H9 (cell line): ENCODE measurements at regions not wholly inside any gene's neighbourhood (a gene's known extent, or its start where the extent isn't known, plus 50 kb on each side); places are given as distances from the start of the nearest gene placed in this dataset.

Source experiments
- DNase-seq: peaks from one replicate; pipeline ENCODE4 v3.0.0-alpha.2; 2017
- H2AFZ ChIP-seq: one replicate; pipeline ENCODE4 v1.6.1; 2013; ENCODE audit warnings: mild to moderate bottlenecking, low read length, control low read depth, moderate library complexity
- H2AK5ac ChIP-seq: 2 replicates; pipeline ENCODE4 v1.6.1; 2013; ENCODE audit warnings: low read length, control low read depth, mixed read lengths; ENCODE audit not compliant: insufficient read length
- H2BK120ac ChIP-seq: one replicate; pipeline ENCODE4 v1.6.1; 2013; ENCODE audit warnings: low read depth, mild to moderate bottlenecking, low read length, control low read depth, inconsistent platforms; ENCODE audit not compliant: poor library complexity, severe bottlenecking
- H2BK12ac ChIP-seq: 2 replicates; pipeline ENCODE4 v1.6.1; 2013; ENCODE audit warnings: low read length, control low read depth, mixed read lengths, low read depth; ENCODE audit not compliant: insufficient read length
- H2BK15ac ChIP-seq: 2 replicates; pipeline ENCODE4 v1.6.1; 2013; ENCODE audit warnings: low read depth, low read length, control low read depth
- H2BK20ac ChIP-seq: one replicate; pipeline ENCODE4 v1.6.1; 2013; ENCODE audit warnings: low read depth, mild to moderate bottlenecking, low read length, control low read depth, inconsistent platforms; ENCODE audit not compliant: poor library complexity, severe bottlenecking
- H2BK5ac ChIP-seq: 2 replicates; pipeline ENCODE4 v1.6.1; 2013; ENCODE audit warnings: low read length, control low read depth, mixed read lengths; ENCODE audit not compliant: insufficient read length
- H3K14ac ChIP-seq: 2 replicates; pipeline ENCODE4 v1.6.1; 2013; ENCODE audit warnings: low read length, control low read depth; ENCODE audit not compliant: insufficient read depth
- H3K18ac ChIP-seq: 2 replicates; pipeline ENCODE4 v1.6.1; 2013; ENCODE audit warnings: low read depth, mild to moderate bottlenecking, mixed read lengths, low read length, control low read depth; ENCODE audit not compliant: insufficient read length
- H3K23ac ChIP-seq: 2 replicates; pipeline ENCODE4 v1.6.1; 2013; ENCODE audit warnings: low read length, control low read depth, mixed read lengths, low read depth; ENCODE audit not compliant: insufficient read length
- H3K23me2 ChIP-seq: 2 replicates; pipeline ENCODE4 v1.6.1; 2013; ENCODE audit warnings: low read depth, mild to moderate bottlenecking, mixed read lengths, low read length, control low read depth; ENCODE audit not compliant: insufficient read length, poor library complexity, severe bottlenecking
- H3K27ac ChIP-seq: 2 replicates; pipeline ENCODE4 v1.5.1; 2013; ENCODE audit warnings: low read length, control low read depth, mixed read lengths, low read depth; ENCODE audit not compliant: insufficient read length
- H3K27me3 ChIP-seq: 2 replicates; pipeline ENCODE4 v1.6.1; 2013; ENCODE audit warnings: low read length, control low read depth, inconsistent platforms; ENCODE audit not compliant: insufficient read depth
- H3K4ac ChIP-seq: 2 replicates; pipeline ENCODE4 v1.6.1; 2013; ENCODE audit warnings: low read depth, mild to moderate bottlenecking, control low read depth, inconsistent platforms, low read length, moderate library complexity
- H3K4me1 ChIP-seq: 2 replicates; pipeline ENCODE4 v1.6.1; 2013; ENCODE audit warnings: low read length, control low read depth, inconsistent platforms; ENCODE audit not compliant: insufficient read depth
- H3K4me2 ChIP-seq: 2 replicates; pipeline ENCODE4 v1.6.1; 2013; ENCODE audit warnings: low read length, control low read depth, mixed read lengths; ENCODE audit not compliant: insufficient read length, insufficient read depth
- H3K56ac ChIP-seq: 2 replicates; pipeline ENCODE4 v1.6.1; 2013; ENCODE audit warnings: low read depth, mild to moderate bottlenecking, mixed read lengths, low read length, control low read depth; ENCODE audit not compliant: insufficient read length
- H3K79me1 ChIP-seq: 2 replicates; pipeline ENCODE4 v1.6.1; 2013; ENCODE audit warnings: low read depth, mild to moderate bottlenecking, moderate library complexity, low read length, control low read depth, inconsistent platforms; ENCODE audit not compliant: insufficient read depth, poor library complexity, severe bottlenecking
- H3K79me2 ChIP-seq: 2 replicates; pipeline ENCODE4 v1.6.1; 2013; ENCODE audit warnings: low read length, control low read depth, inconsistent platforms; ENCODE audit not compliant: insufficient read depth
- H3K9ac ChIP-seq: 2 replicates; pipeline ENCODE4 v1.6.1; 2013; ENCODE audit warnings: low read length, control low read depth, mixed read lengths; ENCODE audit not compliant: insufficient read length; ENCODE audit errors: extremely low read depth
- H3K9me3 ChIP-seq: one replicate; pipeline ENCODE4 v1.6.1; 2013; ENCODE audit warnings: low read depth, low read length, inconsistent platforms; ENCODE audit not compliant: control insufficient read depth
- H3T11ph ChIP-seq: one replicate; pipeline ENCODE4 v1.6.1; 2013; ENCODE audit warnings: mild to moderate bottlenecking, low read length, control low read depth, inconsistent platforms
- H4K20me1 ChIP-seq: one replicate; pipeline ENCODE4 v1.6.1; 2013; ENCODE audit not compliant: control insufficient read depth, insufficient read length, insufficient read depth
- H4K5ac ChIP-seq: 2 replicates; pipeline ENCODE4 v1.6.1; 2013; ENCODE audit warnings: low read depth, mild to moderate bottlenecking, mixed read lengths, low read length, control low read depth; ENCODE audit not compliant: insufficient read length
- H4K8ac ChIP-seq: replicated peaks from 2 replicates; pipeline ENCODE4 v1.6.1; 2013; ENCODE audit warnings: low read length, control low read depth, mixed read lengths, low read depth; ENCODE audit not compliant: insufficient read length
- H4K91ac ChIP-seq: 2 replicates; pipeline ENCODE4 v1.6.1; 2013; ENCODE audit warnings: low read depth, mild to moderate bottlenecking, moderate library complexity, mixed read lengths, low read length, control low read depth; ENCODE audit not compliant: insufficient read length
- H3K27ac Mint-ChIP-seq, 3 experiments: 2 replicates in 2 of 3; 3 replicates in 1 of 3; pipeline ENCODE4 v1.8.0; 2020 to 2021; ENCODE audit warnings: mixed read lengths in 3 of 3, mild to moderate bottlenecking in 1 of 3, moderate library complexity in 1 of 3
- H3K27me3 Mint-ChIP-seq: 2 replicates; pipeline ENCODE4 v1.8.0; 2021; ENCODE audit warnings: low read depth, mild to moderate bottlenecking, moderate library complexity, mixed read lengths
- H3K36me3 Mint-ChIP-seq, 3 experiments: 2 replicates in 2 of 3; 3 replicates in 1 of 3; pipeline ENCODE4 v1.8.0; 2020 to 2021; ENCODE audit warnings: low read depth in 3 of 3, mixed read lengths in 3 of 3; ENCODE audit not compliant: insufficient read depth in 1 of 3
- H3K4me1 Mint-ChIP-seq, 2 experiments: 2 replicates each; pipeline ENCODE4 v1.8.0; 2020; ENCODE audit warnings: mixed read lengths in 2 of 2
- H3K4me3 Mint-ChIP-seq, 2 experiments: 2 replicates in 1 of 2; 3 replicates in 1 of 2; pipeline ENCODE4 v1.8.0; 2020 to 2021; ENCODE audit warnings: mild to moderate bottlenecking in 2 of 2, mixed read lengths in 2 of 2, moderate library complexity in 1 of 2
- H3K9me3 Mint-ChIP-seq, 2 experiments: 2 replicates in 1 of 2; 3 replicates in 1 of 2; pipeline ENCODE4 v1.8.0; 2020; ENCODE audit warnings: mild to moderate bottlenecking in 2 of 2, mixed read lengths in 2 of 2, moderate library complexity in 1 of 2
- TF ChIP-seq, protein P1 (sequence below): fragments of 200-600 bp; sonication (generic); conservative IDR thresholded peaks from 3 replicates; pipeline ENCODE4 v1.8.0; 2021; ENCODE audit warnings: antibody characterized with exemption, mild to moderate bottlenecking

DNA sequence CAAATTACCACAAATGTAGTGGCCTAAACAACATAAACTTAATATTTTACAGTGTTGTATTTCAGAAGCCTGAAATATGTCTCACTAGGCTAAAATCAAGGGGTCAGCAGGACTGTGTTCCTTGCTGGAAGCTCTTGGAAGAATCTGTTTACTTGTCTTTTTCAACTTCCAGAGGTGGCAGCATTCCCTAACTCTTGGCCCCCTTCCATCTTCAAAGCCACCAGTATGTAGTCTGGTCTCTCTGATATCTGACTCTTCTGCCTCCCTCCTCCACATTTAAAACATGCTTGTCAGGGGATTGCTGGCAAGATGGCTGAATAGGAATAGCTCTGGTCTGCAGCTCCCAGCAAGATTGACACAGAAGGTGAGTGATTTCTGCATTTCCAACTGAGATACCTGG lies 567.5 kb downstream of the PLA2G4A start:
- no peak overlapping the region for H2BK20ac ChIP-seq
- H3K18ac ChIP-seq, result peak overlapping the region; percentile 11
- H3K4me2 ChIP-seq, result no peak overlapping the region
- H3K79me2 ChIP-seq, result no peaks in the 10 kb centered on the region
- H3K27me3 Mint-ChIP-seq, result no peaks in the 10 kb centered on the region; the same call in none of the 2 replicates
- no peak overlapping the region for H3T11ph ChIP-seq
- no peak overlapping the region for H4K91ac ChIP-seq
- H4K20me1 ChIP-seq, result no peaks in the 10 kb centered on the region
- DNase-seq, result no peak
- peaks cover 12 to 14% of the 10 kb centered on the region in 2 experiments for H3K4me1 Mint-ChIP-seq
- H3K9me3 Mint-ChIP-seq, result peaks cover 3 to 7% of the 10 kb centered on the region in 2 experiments; a peak in 4 of 5 replicates
- TF ChIP-seq, protein P1, sequence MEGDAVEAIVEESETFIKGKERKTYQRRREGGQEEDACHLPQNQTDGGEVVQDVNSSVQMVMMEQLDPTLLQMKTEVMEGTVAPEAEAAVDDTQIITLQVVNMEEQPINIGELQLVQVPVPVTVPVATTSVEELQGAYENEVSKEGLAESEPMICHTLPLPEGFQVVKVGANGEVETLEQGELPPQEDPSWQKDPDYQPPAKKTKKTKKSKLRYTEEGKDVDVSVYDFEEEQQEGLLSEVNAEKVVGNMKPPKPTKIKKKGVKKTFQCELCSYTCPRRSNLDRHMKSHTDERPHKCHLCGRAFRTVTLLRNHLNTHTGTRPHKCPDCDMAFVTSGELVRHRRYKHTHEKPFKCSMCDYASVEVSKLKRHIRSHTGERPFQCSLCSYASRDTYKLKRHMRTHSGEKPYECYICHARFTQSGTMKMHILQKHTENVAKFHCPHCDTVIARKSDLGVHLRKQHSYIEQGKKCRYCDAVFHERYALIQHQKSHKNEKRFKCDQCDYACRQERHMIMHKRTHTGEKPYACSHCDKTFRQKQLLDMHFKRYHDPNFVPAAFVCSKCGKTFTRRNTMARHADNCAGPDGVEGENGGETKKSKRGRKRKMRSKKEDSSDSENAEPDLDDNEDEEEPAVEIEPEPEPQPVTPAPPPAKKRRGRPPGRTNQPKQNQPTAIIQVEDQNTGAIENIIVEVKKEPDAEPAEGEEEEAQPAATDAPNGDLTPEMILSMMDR, result peak; percentile 33; the same call in 2 of the 3 replicates
- no peaks in the 10 kb centered on the region for H3K9me3 ChIP-seq
- H3K9ac ChIP-seq, result no peak overlapping the region
- no peak overlapping the region for H2BK5ac ChIP-seq
- H2AFZ ChIP-seq, result no peak overlapping the region
- H4K8ac ChIP-seq, result no peak overlapping the region
- no peak overlapping the region for H3K23ac ChIP-seq
- no peak overlapping the region for H3K56ac ChIP-seq
- H2BK120ac ChIP-seq, result no peak overlapping the region
- H2BK15ac ChIP-seq, result no peak overlapping the region
- no peak overlapping the region for H3K4ac ChIP-seq
- peaks cover 0 to 4% (median 2%) of the 10 kb centered on the region in 3 experiments; a peak in 4 of 7 replicates for H3K36me3 Mint-ChIP-seq
- H3K27ac ChIP-seq, result no peak overlapping the region
- H3K27me3 ChIP-seq, result no peaks in the 10 kb centered on the region
- no peaks in the 10 kb centered on the region for H3K23me2 ChIP-seq
- H3K4me1 ChIP-seq, result no peaks in the 10 kb centered on the region; the same call in 1 of the 2 replicates
- peak overlapping the region; percentile 68 for H3K14ac ChIP-seq
- H3K27ac Mint-ChIP-seq, result peak overlapping the region in 1 of 3 experiments; percentile 55; a peak in 2 of 7 replicates
- no peak overlapping the region for H2AK5ac ChIP-seq
- no peak overlapping the region for H2BK12ac ChIP-seq
- H4K5ac ChIP-seq, result no peak overlapping the region
- H3K4me3 Mint-ChIP-seq, result no peak overlapping the region; a peak in 1 of 5 replicates
- no peaks in the 10 kb centered on the region for H3K79me1 ChIP-seq
